ENCODE measurements at regions not wholly inside any gene's neighbourhood (a gene's known extent, or its start where the extent isn't known, plus 50 kb on each side); places are given as distances from the start of the nearest gene placed in this dataset.
A peak's percentile ranks its signal among the peaks of the same experiment; 100 is the strongest.

- 92% methylated on average over 3 of the region's 5 CpGs for WGBS (ENCODE audit: insufficient coverage)
- Histone ChIP-seq H3K4me1 (ENCODE audit: control extremely low read depth in 1 of 4, control insufficient read depth in 4 of 4, insufficient read depth in 4 of 4, low read length in 3 of 4) (peaks cover 0 to 20% (median 3%) of the 10 kb centered on the region in 4 experiments), H3K4me3 (ENCODE audit: control insufficient read depth in 1 of 7, extremely low read depth in 1 of 7, insufficient read depth in 4 of 7, low read depth in 2 of 7, low read length in 6 of 7) (no peak overlapping the region), H3K27ac (ENCODE audit: insufficient read depth in 1 of 2, low read depth in 1 of 2, low read length in 2 of 2, poor library complexity in 1 of 2, severe bottlenecking in 2 of 2) (no peak overlapping the region), H3K36me3 (ENCODE audit: control insufficient read depth in 4 of 4, insufficient read depth in 4 of 4, low read length in 3 of 4) (no peaks in the 10 kb centered on the region), H3K9me3 (ENCODE audit: control extremely low read depth in 1 of 5, control insufficient read depth in 4 of 5, insufficient read depth in 2 of 5, low read depth in 1 of 5, low read length in 4 of 5) (no peaks in the 10 kb centered on the region), H3K27me3 (replicated peaks in 2 of 5; ENCODE audit: control insufficient read depth in 4 of 5, insufficient read depth in 5 of 5, low read length in 4 of 5) (no peaks in the 10 kb centered on the region)
- ChIA-PET CTCF (no interaction called here), POLR2A (interaction anchor here (0.6 to 0.7 kb wide), 2 partner anchors 319 to 816 kb away, joined by 3 to 4 read pairs; no protein-coding TSS in a partner anchor)
- DNase-seq, result peak; percentile 19 to 68 (median 59)
Measured at GRCh38 chr11:95556342-95557163, 233.0 kb downstream of the FAM76B start.

- Histone ChIP-seq H3K36me3 (ENCODE audit: control insufficient read depth in 4 of 4, insufficient read depth in 4 of 4, low read length in 3 of 4) (no peaks in the 10 kb centered on the region), H3K27me3 (replicated peaks in 2 of 5; ENCODE audit: control insufficient read depth in 4 of 5, insufficient read depth in 5 of 5, low read length in 4 of 5) (no peaks in the 10 kb centered on the region), H3K4me3 (ENCODE audit: control insufficient read depth in 1 of 7, extremely low read depth in 1 of 7, insufficient read depth in 4 of 7, low read depth in 2 of 7, low read length in 6 of 7) (no peak overlapping the region), H3K4me1 (ENCODE audit: control extremely low read depth in 1 of 4, control insufficient read depth in 4 of 4, insufficient read depth in 4 of 4, low read length in 3 of 4) (peaks cover 0 to 20% (median 3%) of the 10 kb centered on the region in 4 experiments), H3K9me3 (ENCODE audit: control extremely low read depth in 1 of 5, control insufficient read depth in 4 of 5, insufficient read depth in 2 of 5, low read depth in 1 of 5, low read length in 4 of 5) (no peaks in the 10 kb centered on the region), H3K27ac (ENCODE audit: insufficient read depth in 1 of 2, low read depth in 1 of 2, low read length in 2 of 2, poor library complexity in 1 of 2, severe bottlenecking in 2 of 2) (no peak overlapping the region)
- POLR2A ChIA-PET, result no interaction called here
- CTCF ChIA-PET, result no interaction called here
- DNase-seq, result no peak
Measured at GRCh38 chr11:95556011-95556341, 233.6 kb downstream of the FAM76B start.

- POLR2A ChIA-PET, result no interaction called here
- no peak for DNase-seq
- H3K27me3 ChIP-seq (replicated peaks in 2 of 5; ENCODE audit: control insufficient read depth in 4 of 5, insufficient read depth in 5 of 5, low read length in 4 of 5), result no peaks in the 10 kb centered on the region
- no peak overlapping the region for H3K27ac ChIP-seq (ENCODE audit: insufficient read depth in 1 of 2, low read depth in 1 of 2, low read length in 2 of 2, poor library complexity in 1 of 2, severe bottlenecking in 2 of 2)
- no peaks in the 10 kb centered on the region for H3K9me3 ChIP-seq (ENCODE audit: control extremely low read depth in 1 of 5, control insufficient read depth in 4 of 5, insufficient read depth in 2 of 5, low read depth in 1 of 5, low read length in 4 of 5)
- no CpG with 5 or more reads among the region's 4 CpGs for WGBS (ENCODE audit: insufficient coverage)
- H3K4me1 ChIP-seq (ENCODE audit: control extremely low read depth in 1 of 4, control insufficient read depth in 4 of 4, insufficient read depth in 4 of 4, low read length in 3 of 4), result peaks cover 0 to 16% (median under 1%) of the 10 kb centered on the region in 4 experiments
- CTCF ChIA-PET, result no interaction called here
- no peak overlapping the region for H3K4me3 ChIP-seq (ENCODE audit: control insufficient read depth in 1 of 7, extremely low read depth in 1 of 7, insufficient read depth in 4 of 7, low read depth in 2 of 7, low read length in 6 of 7)
- no peaks in the 10 kb centered on the region for H3K36me3 ChIP-seq (ENCODE audit: control insufficient read depth in 4 of 4, insufficient read depth in 4 of 4, low read length in 3 of 4)
Measured at GRCh38 chr11:95554911-95555310, 234.7 kb downstream of the FAM76B start.

GRCh38 chr11:95549301-95549700, 240.3 kb downstream of the FAM76B start:
- H3K27ac ChIP-seq (ENCODE audit: insufficient read depth in 1 of 2, low read depth in 1 of 2, low read length in 2 of 2, poor library complexity in 1 of 2, severe bottlenecking in 2 of 2), result no peak overlapping the region
- WGBS (ENCODE audit: insufficient coverage), result 100% methylated on average over 2 of the region's 2 CpGs
- H3K27me3 ChIP-seq (replicated peaks in 2 of 5; ENCODE audit: control insufficient read depth in 4 of 5, insufficient read depth in 5 of 5, low read length in 4 of 5), result no peaks in the 10 kb centered on the region
- no peaks in the 10 kb centered on the region for H3K9me3 ChIP-seq (ENCODE audit: control extremely low read depth in 1 of 5, control insufficient read depth in 4 of 5, insufficient read depth in 2 of 5, low read depth in 1 of 5, low read length in 4 of 5)
- no peaks in the 10 kb centered on the region for H3K36me3 ChIP-seq (ENCODE audit: control insufficient read depth in 4 of 4, insufficient read depth in 4 of 4, low read length in 3 of 4)
- POLR2A ChIA-PET, result no interaction called here
- no peak overlapping the region for H3K4me3 ChIP-seq (ENCODE audit: control insufficient read depth in 1 of 7, extremely low read depth in 1 of 7, insufficient read depth in 4 of 7, low read depth in 2 of 7, low read length in 6 of 7)
- DNase-seq, result no peak
- CTCF ChIA-PET, result no interaction called here
- no peaks in the 10 kb centered on the region for H3K4me1 ChIP-seq (ENCODE audit: control extremely low read depth in 1 of 4, control insufficient read depth in 4 of 4, insufficient read depth in 4 of 4, low read length in 3 of 4)

GRCh38 chr11:95548416-95548815, 241.2 kb downstream of the FAM76B start:
- POLR2A ChIA-PET, result no interaction called here
- H3K4me3 ChIP-seq (ENCODE audit: control insufficient read depth in 1 of 7, extremely low read depth in 1 of 7, insufficient read depth in 4 of 7, low read depth in 2 of 7, low read length in 6 of 7), result no peak overlapping the region
- no peak for DNase-seq
- H3K9me3 ChIP-seq (ENCODE audit: control extremely low read depth in 1 of 5, control insufficient read depth in 4 of 5, insufficient read depth in 2 of 5, low read depth in 1 of 5, low read length in 4 of 5), result no peaks in the 10 kb centered on the region
- H3K27me3 ChIP-seq (replicated peaks in 2 of 5; ENCODE audit: control insufficient read depth in 4 of 5, insufficient read depth in 5 of 5, low read length in 4 of 5), result no peaks in the 10 kb centered on the region
- no peaks in the 10 kb centered on the region for H3K36me3 ChIP-seq (ENCODE audit: control insufficient read depth in 4 of 4, insufficient read depth in 4 of 4, low read length in 3 of 4)
- CTCF ChIA-PET, result interaction anchor here (1.1 kb wide), 1 partner anchor 9 kb away, joined by 4 read pairs; no protein-coding TSS in a partner anchor
- no peaks in the 10 kb centered on the region for H3K4me1 ChIP-seq (ENCODE audit: control extremely low read depth in 1 of 4, control insufficient read depth in 4 of 4, insufficient read depth in 4 of 4, low read length in 3 of 4)
- no peak overlapping the region for H3K27ac ChIP-seq (ENCODE audit: insufficient read depth in 1 of 2, low read depth in 1 of 2, low read length in 2 of 2, poor library complexity in 1 of 2, severe bottlenecking in 2 of 2)

GRCh38 chr11:95547976-95548375, 241.6 kb downstream of the FAM76B start:
- no peak for DNase-seq
- no peaks in the 10 kb centered on the region for H3K9me3 ChIP-seq (ENCODE audit: control extremely low read depth in 1 of 5, control insufficient read depth in 4 of 5, insufficient read depth in 2 of 5, low read depth in 1 of 5, low read length in 4 of 5)
- H3K36me3 ChIP-seq (ENCODE audit: control insufficient read depth in 4 of 4, insufficient read depth in 4 of 4, low read length in 3 of 4), result no peaks in the 10 kb centered on the region
- CTCF ChIA-PET, result interaction anchor here (1.1 kb wide), 1 partner anchor 10 kb away, joined by 4 read pairs; no protein-coding TSS in a partner anchor
- H3K4me1 ChIP-seq (ENCODE audit: control extremely low read depth in 1 of 4, control insufficient read depth in 4 of 4, insufficient read depth in 4 of 4, low read length in 3 of 4), result no peaks in the 10 kb centered on the region
- POLR2A ChIA-PET, result no interaction called here
- no peak overlapping the region for H3K27ac ChIP-seq (ENCODE audit: insufficient read depth in 1 of 2, low read depth in 1 of 2, low read length in 2 of 2, poor library complexity in 1 of 2, severe bottlenecking in 2 of 2)
- no peak overlapping the region for H3K4me3 ChIP-seq (ENCODE audit: control insufficient read depth in 1 of 7, extremely low read depth in 1 of 7, insufficient read depth in 4 of 7, low read depth in 2 of 7, low read length in 6 of 7)
- H3K27me3 ChIP-seq (replicated peaks in 2 of 5; ENCODE audit: control insufficient read depth in 4 of 5, insufficient read depth in 5 of 5, low read length in 4 of 5), result no peaks in the 10 kb centered on the region

- CTCF ChIA-PET, result interaction anchor here (0.7 to 0.8 kb wide), 2 partner anchors 11 to 31 kb away, joined by 3 read pairs; no protein-coding TSS in a partner anchor
- Histone ChIP-seq H3K27me3 (replicated peaks in 2 of 5; ENCODE audit: control insufficient read depth in 4 of 5, insufficient read depth in 5 of 5, low read length in 4 of 5) (no peaks in the 10 kb centered on the region), H3K27ac (ENCODE audit: insufficient read depth in 1 of 2, low read depth in 1 of 2, low read length in 2 of 2, poor library complexity in 1 of 2, severe bottlenecking in 2 of 2) (no peak overlapping the region), H3K4me3 (ENCODE audit: control insufficient read depth in 1 of 7, extremely low read depth in 1 of 7, insufficient read depth in 4 of 7, low read depth in 2 of 7, low read length in 6 of 7) (no peak overlapping the region), H3K9me3 (ENCODE audit: control extremely low read depth in 1 of 5, control insufficient read depth in 4 of 5, insufficient read depth in 2 of 5, low read depth in 1 of 5, low read length in 4 of 5) (no peaks in the 10 kb centered on the region), H3K36me3 (ENCODE audit: control insufficient read depth in 4 of 4, insufficient read depth in 4 of 4, low read length in 3 of 4) (no peaks in the 10 kb centered on the region), H3K4me1 (ENCODE audit: control extremely low read depth in 1 of 4, control insufficient read depth in 4 of 4, insufficient read depth in 4 of 4, low read length in 3 of 4) (no peaks in the 10 kb centered on the region)
- no peak for DNase-seq
- WGBS (ENCODE audit: insufficient coverage), result 92% methylated on average over 1 of the region's 2 CpGs
- POLR2A ChIA-PET, result no interaction called here
Measured at GRCh38 chr11:95547186-95547585, 242.4 kb downstream of the FAM76B start.
